Activated T-helper 17 cell treated with anti-CD3 and anti-CD28 coated beads, Interleukin-2, amount 50 U/mL, for 72 hours (primary cell): ENCODE measurements at regions not wholly inside any gene's neighbourhood (a gene's known extent, or its start where the extent isn't known, plus 50 kb on each side); places are given as distances from the start of the nearest gene placed in this dataset.

Experiments used
- ATAC-seq: fragments of 150-1000 bp; cut with Tn5 transposase; replicated peaks from 2 replicates; pipeline ENCODE4 v1.10.0; 2021; ENCODE audit warnings: mild to moderate bottlenecking, moderate library complexity
- H3K27ac Mint-ChIP-seq: one replicate; pipeline ENCODE4 v1.8.0; 2022; ENCODE audit warnings: mixed read lengths
- H3K27me3 Mint-ChIP-seq: one replicate; pipeline ENCODE4 v1.8.0; 2022; ENCODE audit warnings: mixed read lengths
- H3K36me3 Mint-ChIP-seq: one replicate; pipeline ENCODE4 v1.8.0; 2022; ENCODE audit warnings: low read depth, mild to moderate bottlenecking, mixed read lengths
- H3K4me1 Mint-ChIP-seq: one replicate; pipeline ENCODE4 v1.8.0; 2022; ENCODE audit warnings: mixed read lengths
- H3K4me3 Mint-ChIP-seq: one replicate; pipeline ENCODE4 v1.8.0; 2022; ENCODE audit warnings: mild to moderate bottlenecking, mixed read lengths
- H3K9me3 Mint-ChIP-seq: one replicate; pipeline ENCODE4 v1.8.0; 2022; ENCODE audit warnings: mixed read lengths

GRCh38 chr4:83189631-83190136, 75.2 kb upstream of the PLAC8 start:
- no peak overlapping the region for H3K27ac Mint-ChIP-seq
- H3K27me3 Mint-ChIP-seq: no peaks in the 10 kb centered on the region
- H3K4me3 Mint-ChIP-seq: no peak overlapping the region
- no peaks in the 10 kb centered on the region for H3K9me3 Mint-ChIP-seq
- no peak for ATAC-seq
- H3K36me3 Mint-ChIP-seq: no peaks in the 10 kb centered on the region
- H3K4me1 Mint-ChIP-seq: no peaks in the 10 kb centered on the region

- Mint-ChIP-seq H3K27ac (no peak overlapping the region), H3K27me3 (no peaks in the 10 kb centered on the region), H3K9me3 (no peaks in the 10 kb centered on the region), H3K4me3 (no peak overlapping the region), H3K4me1 (no peaks in the 10 kb centered on the region), H3K36me3 (no peaks in the 10 kb centered on the region)
- no peak for ATAC-seq
Observed at GRCh38 chr4:83180431-83180968, 66.0 kb upstream of the PLAC8 start.

GRCh38 chr4:83179205-83179604, 64.7 kb upstream of the PLAC8 start:
- Mint-ChIP-seq H3K4me3 (no peak overlapping the region), H3K9me3 (no peaks in the 10 kb centered on the region), H3K27ac (no peak overlapping the region), H3K27me3 (no peaks in the 10 kb centered on the region), H3K36me3 (no peaks in the 10 kb centered on the region), H3K4me1 (peaks cover 4% of the 10 kb centered on the region)
- ATAC-seq: no peak

GRCh38 chr4:83178029-83178428, 63.5 kb upstream of the PLAC8 start:
- Mint-ChIP-seq H3K9me3 (no peaks in the 10 kb centered on the region), H3K4me1 (peaks cover 4% of the 10 kb centered on the region), H3K4me3 (no peak overlapping the region), H3K36me3 (no peaks in the 10 kb centered on the region), H3K27ac (no peak overlapping the region), H3K27me3 (no peaks in the 10 kb centered on the region)
- ATAC-seq: no peak

GRCh38 chr4:83177182-83177581, 62.7 kb upstream of the PLAC8 start:
- H3K36me3 Mint-ChIP-seq: no peaks in the 10 kb centered on the region
- H3K4me3 Mint-ChIP-seq: no peak overlapping the region
- no peak for ATAC-seq
- H3K9me3 Mint-ChIP-seq: no peaks in the 10 kb centered on the region
- no peak overlapping the region for H3K27ac Mint-ChIP-seq
- H3K4me1 Mint-ChIP-seq: peaks cover 4% of the 10 kb centered on the region
- no peaks in the 10 kb centered on the region for H3K27me3 Mint-ChIP-seq

GRCh38 chr4:83174844-83175414, 60.4 kb upstream of the PLAC8 start:
- no peak for ATAC-seq
- H3K4me1 Mint-ChIP-seq: peaks cover 9% of the 10 kb centered on the region
- H3K4me3 Mint-ChIP-seq: no peak overlapping the region
- H3K36me3 Mint-ChIP-seq: no peaks in the 10 kb centered on the region
- no peak overlapping the region for H3K27ac Mint-ChIP-seq
- no peaks in the 10 kb centered on the region for H3K9me3 Mint-ChIP-seq
- no peaks in the 10 kb centered on the region for H3K27me3 Mint-ChIP-seq

GRCh38 chr4:83172371-83172770, 57.8 kb upstream of the PLAC8 start:
- peaks cover 9% of the 10 kb centered on the region for H3K4me1 Mint-ChIP-seq
- no peak overlapping the region for H3K27ac Mint-ChIP-seq
- no peaks in the 10 kb centered on the region for H3K27me3 Mint-ChIP-seq
- ATAC-seq: no peak
- no peaks in the 10 kb centered on the region for H3K9me3 Mint-ChIP-seq
- H3K36me3 Mint-ChIP-seq: no peaks in the 10 kb centered on the region
- H3K4me3 Mint-ChIP-seq: no peak overlapping the region

GRCh38 chr4:83171436-83172039, 57.0 kb upstream of the PLAC8 start:
- Mint-ChIP-seq H3K27ac (peak overlapping the region; percentile 77), H3K4me3 (no peak overlapping the region), H3K4me1 (peaks cover 9% of the 10 kb centered on the region), H3K36me3 (no peaks in the 10 kb centered on the region), H3K9me3 (no peaks in the 10 kb centered on the region), H3K27me3 (no peaks in the 10 kb centered on the region)
- ATAC-seq: no peak

- H3K27ac Mint-ChIP-seq: peak overlapping the region; percentile 77
- ATAC-seq: peak; percentile 44
- peaks cover 9% of the 10 kb centered on the region for H3K4me1 Mint-ChIP-seq
- H3K9me3 Mint-ChIP-seq: no peaks in the 10 kb centered on the region
- H3K36me3 Mint-ChIP-seq: no peaks in the 10 kb centered on the region
- no peak overlapping the region for H3K4me3 Mint-ChIP-seq
- H3K27me3 Mint-ChIP-seq: no peaks in the 10 kb centered on the region
Observed at GRCh38 chr4:83170952-83171399, 56.4 kb upstream of the PLAC8 start.
